ENCODE measurements at regions not wholly inside any gene's neighbourhood (a gene's known extent, or its start where the extent isn't known, plus 50 kb on each side); places are given as distances from the start of the nearest gene placed in this dataset.
"Not testable (repeated sequence)": the region's sequence is repeated elsewhere in the genome, so short reads cannot be mapped to it uniquely, and the experiment has no call there.

- no peak for DNase-seq
Observed at GRCh38 chr21:16426936-16427335, 697.2 kb downstream of the USP25 start.

GRCh38 chr21:16427587-16428087, 697.9 kb downstream of the USP25 start:
- no peak for DNase-seq

GRCh38 chr21:16437586-16437985, 707.8 kb downstream of the USP25 start:
- no peak for DNase-seq

- no peak for DNase-seq
Observed at GRCh38 chr21:16438761-16439160, 709.0 kb downstream of the USP25 start.

GRCh38 chr21:16441789-16442188, 712.0 kb downstream of the USP25 start:
- DNase-seq, result no peak

GRCh38 chr21:16454399-16454798, 724.6 kb downstream of the USP25 start:
- no peak for DNase-seq

GRCh38 chr21:16455526-16455925, 725.7 kb downstream of the USP25 start:
- no peak for DNase-seq

- DNase-seq, result peak; percentile 80
Observed at GRCh38 chr21:16455978-16456377, 726.2 kb downstream of the USP25 start.

- no peak for DNase-seq
Observed at GRCh38 chr21:16457498-16457897, 727.7 kb downstream of the USP25 start.

GRCh38 chr21:16460936-16461335, 731.2 kb downstream of the USP25 start:
- DNase-seq, result no peak

GRCh38 chr21:16464211-16464889, 734.6 kb downstream of the USP25 start:
- DNase-seq, result not testable (repeated sequence)

- DNase-seq, result no peak
Observed at GRCh38 chr21:16468184-16468583, 738.4 kb downstream of the USP25 start.

GRCh38 chr21:16473988-16474387, 744.2 kb downstream of the USP25 start:
- DNase-seq, result no peak

GRCh38 chr21:16476056-16476825, 746.5 kb downstream of the USP25 start:
- DNase-seq, result no peak

- no peak for DNase-seq
Observed at GRCh38 chr21:16488042-16488441, 758.3 kb downstream of the USP25 start.

- no peak for DNase-seq
Observed at GRCh38 chr21:16492356-16492755, 762.6 kb downstream of the USP25 start.

- DNase-seq, result no peak
Observed at GRCh38 chr21:16492892-16493291, 763.1 kb downstream of the USP25 start.

GRCh38 chr21:16496609-16497008, 766.8 kb downstream of the USP25 start:
- DNase-seq, result no peak

- no peak for DNase-seq
Observed at GRCh38 chr21:16500271-16500670, 770.5 kb downstream of the USP25 start.

- DNase-seq, result no peak
Observed at GRCh38 chr21:16502273-16502672, 772.5 kb downstream of the USP25 start.

GRCh38 chr21:16502897-16503296, 773.1 kb downstream of the USP25 start:
- DNase-seq, result no peak

- DNase-seq, result no peak
Observed at GRCh38 chr21:16504281-16504680, 774.5 kb downstream of the USP25 start.

GRCh38 chr21:16504766-16505165, 775.0 kb downstream of the USP25 start:
- no peak for DNase-seq

GRCh38 chr21:16509476-16509875, 779.7 kb downstream of the USP25 start:
- no peak for DNase-seq
